H9 (cell line): ENCODE measurements at regions not wholly inside any gene's neighbourhood (a gene's known extent, or its start where the extent isn't known, plus 50 kb on each side); places are given as distances from the start of the nearest gene placed in this dataset.

Experiments
- DNase-seq: peaks from one replicate; pipeline ENCODE4 v3.0.0-alpha.2; 2017
- H2AFZ ChIP-seq: one replicate; pipeline ENCODE4 v1.6.1; 2013; ENCODE audit warnings: mild to moderate bottlenecking, low read length, control low read depth, moderate library complexity
- H2AK5ac ChIP-seq: 2 replicates; pipeline ENCODE4 v1.6.1; 2013; ENCODE audit warnings: low read length, control low read depth, mixed read lengths; ENCODE audit not compliant: insufficient read length
- H2BK120ac ChIP-seq: one replicate; pipeline ENCODE4 v1.6.1; 2013; ENCODE audit warnings: low read depth, mild to moderate bottlenecking, low read length, control low read depth, inconsistent platforms; ENCODE audit not compliant: poor library complexity, severe bottlenecking
- H2BK12ac ChIP-seq: 2 replicates; pipeline ENCODE4 v1.6.1; 2013; ENCODE audit warnings: low read length, control low read depth, mixed read lengths, low read depth; ENCODE audit not compliant: insufficient read length
- H2BK15ac ChIP-seq: 2 replicates; pipeline ENCODE4 v1.6.1; 2013; ENCODE audit warnings: low read depth, low read length, control low read depth
- H2BK20ac ChIP-seq: one replicate; pipeline ENCODE4 v1.6.1; 2013; ENCODE audit warnings: low read depth, mild to moderate bottlenecking, low read length, control low read depth, inconsistent platforms; ENCODE audit not compliant: poor library complexity, severe bottlenecking
- H2BK5ac ChIP-seq: 2 replicates; pipeline ENCODE4 v1.6.1; 2013; ENCODE audit warnings: low read length, control low read depth, mixed read lengths; ENCODE audit not compliant: insufficient read length
- H3K14ac ChIP-seq: 2 replicates; pipeline ENCODE4 v1.6.1; 2013; ENCODE audit warnings: low read length, control low read depth; ENCODE audit not compliant: insufficient read depth
- H3K18ac ChIP-seq: 2 replicates; pipeline ENCODE4 v1.6.1; 2013; ENCODE audit warnings: low read depth, mild to moderate bottlenecking, mixed read lengths, low read length, control low read depth; ENCODE audit not compliant: insufficient read length
- H3K23ac ChIP-seq: 2 replicates; pipeline ENCODE4 v1.6.1; 2013; ENCODE audit warnings: low read length, control low read depth, mixed read lengths, low read depth; ENCODE audit not compliant: insufficient read length
- H3K23me2 ChIP-seq: 2 replicates; pipeline ENCODE4 v1.6.1; 2013; ENCODE audit warnings: low read depth, mild to moderate bottlenecking, mixed read lengths, low read length, control low read depth; ENCODE audit not compliant: insufficient read length, poor library complexity, severe bottlenecking
- H3K27ac ChIP-seq: 2 replicates; pipeline ENCODE4 v1.5.1; 2013; ENCODE audit warnings: low read length, control low read depth, mixed read lengths, low read depth; ENCODE audit not compliant: insufficient read length
- H3K27me3 ChIP-seq: 2 replicates; pipeline ENCODE4 v1.6.1; 2013; ENCODE audit warnings: low read length, control low read depth, inconsistent platforms; ENCODE audit not compliant: insufficient read depth
- H3K4ac ChIP-seq: 2 replicates; pipeline ENCODE4 v1.6.1; 2013; ENCODE audit warnings: low read depth, mild to moderate bottlenecking, control low read depth, inconsistent platforms, low read length, moderate library complexity
- H3K4me1 ChIP-seq: 2 replicates; pipeline ENCODE4 v1.6.1; 2013; ENCODE audit warnings: low read length, control low read depth, inconsistent platforms; ENCODE audit not compliant: insufficient read depth
- H3K4me2 ChIP-seq: 2 replicates; pipeline ENCODE4 v1.6.1; 2013; ENCODE audit warnings: low read length, control low read depth, mixed read lengths; ENCODE audit not compliant: insufficient read length, insufficient read depth
- H3K56ac ChIP-seq: 2 replicates; pipeline ENCODE4 v1.6.1; 2013; ENCODE audit warnings: low read depth, mild to moderate bottlenecking, mixed read lengths, low read length, control low read depth; ENCODE audit not compliant: insufficient read length
- H3K79me1 ChIP-seq: 2 replicates; pipeline ENCODE4 v1.6.1; 2013; ENCODE audit warnings: low read depth, mild to moderate bottlenecking, moderate library complexity, low read length, control low read depth, inconsistent platforms; ENCODE audit not compliant: insufficient read depth, poor library complexity, severe bottlenecking
- H3K79me2 ChIP-seq: 2 replicates; pipeline ENCODE4 v1.6.1; 2013; ENCODE audit warnings: low read length, control low read depth, inconsistent platforms; ENCODE audit not compliant: insufficient read depth
- H3K9ac ChIP-seq: 2 replicates; pipeline ENCODE4 v1.6.1; 2013; ENCODE audit warnings: low read length, control low read depth, mixed read lengths; ENCODE audit not compliant: insufficient read length; ENCODE audit errors: extremely low read depth
- H3K9me3 ChIP-seq: one replicate; pipeline ENCODE4 v1.6.1; 2013; ENCODE audit warnings: low read depth, low read length, inconsistent platforms; ENCODE audit not compliant: control insufficient read depth
- H3T11ph ChIP-seq: one replicate; pipeline ENCODE4 v1.6.1; 2013; ENCODE audit warnings: mild to moderate bottlenecking, low read length, control low read depth, inconsistent platforms
- H4K20me1 ChIP-seq: one replicate; pipeline ENCODE4 v1.6.1; 2013; ENCODE audit not compliant: control insufficient read depth, insufficient read length, insufficient read depth
- H4K5ac ChIP-seq: 2 replicates; pipeline ENCODE4 v1.6.1; 2013; ENCODE audit warnings: low read depth, mild to moderate bottlenecking, mixed read lengths, low read length, control low read depth; ENCODE audit not compliant: insufficient read length
- H4K8ac ChIP-seq: replicated peaks from 2 replicates; pipeline ENCODE4 v1.6.1; 2013; ENCODE audit warnings: low read length, control low read depth, mixed read lengths, low read depth; ENCODE audit not compliant: insufficient read length
- H4K91ac ChIP-seq: 2 replicates; pipeline ENCODE4 v1.6.1; 2013; ENCODE audit warnings: low read depth, mild to moderate bottlenecking, moderate library complexity, mixed read lengths, low read length, control low read depth; ENCODE audit not compliant: insufficient read length
- H3K27ac Mint-ChIP-seq, 3 experiments: 2 replicates in 2 of 3; 3 replicates in 1 of 3; pipeline ENCODE4 v1.8.0; 2020 to 2021; ENCODE audit warnings: mixed read lengths in 3 of 3, mild to moderate bottlenecking in 1 of 3, moderate library complexity in 1 of 3
- H3K27me3 Mint-ChIP-seq: 2 replicates; pipeline ENCODE4 v1.8.0; 2021; ENCODE audit warnings: low read depth, mild to moderate bottlenecking, moderate library complexity, mixed read lengths
- H3K36me3 Mint-ChIP-seq, 3 experiments: 2 replicates in 2 of 3; 3 replicates in 1 of 3; pipeline ENCODE4 v1.8.0; 2020 to 2021; ENCODE audit warnings: low read depth in 3 of 3, mixed read lengths in 3 of 3; ENCODE audit not compliant: insufficient read depth in 1 of 3
- H3K4me1 Mint-ChIP-seq, 2 experiments: 2 replicates each; pipeline ENCODE4 v1.8.0; 2020; ENCODE audit warnings: mixed read lengths in 2 of 2
- H3K4me3 Mint-ChIP-seq, 2 experiments: 2 replicates in 1 of 2; 3 replicates in 1 of 2; pipeline ENCODE4 v1.8.0; 2020 to 2021; ENCODE audit warnings: mild to moderate bottlenecking in 2 of 2, mixed read lengths in 2 of 2, moderate library complexity in 1 of 2
- H3K9me3 Mint-ChIP-seq, 2 experiments: 2 replicates in 1 of 2; 3 replicates in 1 of 2; pipeline ENCODE4 v1.8.0; 2020; ENCODE audit warnings: mild to moderate bottlenecking in 2 of 2, mixed read lengths in 2 of 2, moderate library complexity in 1 of 2
- WGBS: extraction: QIAGEN DNeasy Blood & Tissue Kit; methylation state at CpG from one replicate; pipeline ENCODE4 v1.1.7; 2013; ENCODE audit warnings: missing lambda C conversion rate, low lambda C conversion rate, mixed read lengths; ENCODE audit not compliant: insufficient read length; ENCODE audit errors: extremely low coverage; 5-methylcytosine and 5-hydroxymethylcytosine counted together
- TF ChIP-seq, protein P1 (sequence below): fragments of 200-600 bp; sonication (generic); conservative IDR thresholded peaks from 3 replicates; pipeline ENCODE4 v1.8.0; 2021; ENCODE audit warnings: antibody characterized with exemption, mild to moderate bottlenecking

DNA sequence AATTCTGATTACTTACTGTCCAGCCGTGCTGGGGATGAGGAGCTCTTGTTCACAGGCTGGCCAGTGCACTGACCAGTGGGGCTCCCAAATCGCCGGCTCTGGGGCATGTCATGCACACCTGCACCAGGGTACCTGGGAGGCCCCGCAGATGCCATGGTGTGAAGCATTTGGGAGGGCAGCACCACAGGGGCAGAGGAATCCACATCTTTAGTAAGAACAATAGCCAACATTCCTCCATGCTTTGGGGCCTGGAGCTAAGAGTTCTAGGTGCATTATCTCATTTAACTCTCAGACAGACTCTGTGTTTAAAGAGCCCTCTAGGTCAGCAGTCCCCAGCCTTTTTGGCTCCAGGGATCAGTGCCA is 104.2 kb downstream of the ACKR3 start:
- no peak for DNase-seq
- Histone ChIP-seq H2BK15ac (no peak overlapping the region), H3K4me2 (no peak overlapping the region), H4K91ac (no peak overlapping the region), H2BK20ac (no peak overlapping the region), H3K23ac (no peak overlapping the region), H3K4ac (no peak overlapping the region), H3K18ac (no peak overlapping the region), H3T11ph (no peak overlapping the region), H3K79me1 (no peaks in the 10 kb centered on the region), H2BK120ac (no peak overlapping the region), H3K27ac (no peak overlapping the region), H3K14ac (no peak overlapping the region), H3K9me3 (no peaks in the 10 kb centered on the region), H2BK12ac (no peak overlapping the region), H3K4me1 (no peaks in the 10 kb centered on the region), H2AFZ (no peak overlapping the region), H2AK5ac (no peak overlapping the region), H3K9ac (no peak overlapping the region), H4K8ac (no peak overlapping the region), H3K79me2 (no peaks in the 10 kb centered on the region), H3K56ac (no peak overlapping the region), H4K20me1 (no peaks in the 10 kb centered on the region), H2BK5ac (no peak overlapping the region), H3K27me3 (no peaks in the 10 kb centered on the region), H3K23me2 (no peaks in the 10 kb centered on the region), H4K5ac (no peak overlapping the region)
- peaks cover 20 to 22% of the 10 kb centered on the region in 2 experiments for H3K9me3 Mint-ChIP-seq
- H3K36me3 Mint-ChIP-seq = peaks cover 10 to 20% (median 12%) of the 10 kb centered on the region in 3 experiments
- H3K27ac Mint-ChIP-seq = no peak overlapping the region
- H3K4me3 Mint-ChIP-seq = no peak overlapping the region
- peaks cover 7% of the 10 kb centered on the region for H3K27me3 Mint-ChIP-seq
- peaks cover 15 to 17% of the 10 kb centered on the region in 2 experiments for H3K4me1 Mint-ChIP-seq
- WGBS = no CpG with 5 or more reads among the region's 4 CpGs
- TF ChIP-seq, protein P1, sequence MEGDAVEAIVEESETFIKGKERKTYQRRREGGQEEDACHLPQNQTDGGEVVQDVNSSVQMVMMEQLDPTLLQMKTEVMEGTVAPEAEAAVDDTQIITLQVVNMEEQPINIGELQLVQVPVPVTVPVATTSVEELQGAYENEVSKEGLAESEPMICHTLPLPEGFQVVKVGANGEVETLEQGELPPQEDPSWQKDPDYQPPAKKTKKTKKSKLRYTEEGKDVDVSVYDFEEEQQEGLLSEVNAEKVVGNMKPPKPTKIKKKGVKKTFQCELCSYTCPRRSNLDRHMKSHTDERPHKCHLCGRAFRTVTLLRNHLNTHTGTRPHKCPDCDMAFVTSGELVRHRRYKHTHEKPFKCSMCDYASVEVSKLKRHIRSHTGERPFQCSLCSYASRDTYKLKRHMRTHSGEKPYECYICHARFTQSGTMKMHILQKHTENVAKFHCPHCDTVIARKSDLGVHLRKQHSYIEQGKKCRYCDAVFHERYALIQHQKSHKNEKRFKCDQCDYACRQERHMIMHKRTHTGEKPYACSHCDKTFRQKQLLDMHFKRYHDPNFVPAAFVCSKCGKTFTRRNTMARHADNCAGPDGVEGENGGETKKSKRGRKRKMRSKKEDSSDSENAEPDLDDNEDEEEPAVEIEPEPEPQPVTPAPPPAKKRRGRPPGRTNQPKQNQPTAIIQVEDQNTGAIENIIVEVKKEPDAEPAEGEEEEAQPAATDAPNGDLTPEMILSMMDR = no peak
